HG02610 (cell line): ENCODE measurements at regions not wholly inside any gene's neighbourhood (a gene's known extent, or its start where the extent isn't known, plus 50 kb on each side); places are given as distances from the start of the nearest gene placed in this dataset.

Experiments
- ATAC-seq: cut with Tn5 transposase; IDR thresholded peaks from one replicate; pipeline ENCODE4 v1.9.1; 2021; ENCODE audit warnings: mild to moderate bottlenecking, moderate library complexity; ENCODE audit not compliant: unreplicated experiment

- no peak for ATAC-seq
These were observed 79.0 kb upstream of the GPR26 start for GRCh38 chr10:123587110-123587509.

GRCh38 chr10:123588386-123588914 is 77.7 kb upstream of the GPR26 start:
- ATAC-seq = no peak

GRCh38 chr10:123595661-123596060 is 70.5 kb upstream of the GPR26 start:
- no peak for ATAC-seq

DNA sequence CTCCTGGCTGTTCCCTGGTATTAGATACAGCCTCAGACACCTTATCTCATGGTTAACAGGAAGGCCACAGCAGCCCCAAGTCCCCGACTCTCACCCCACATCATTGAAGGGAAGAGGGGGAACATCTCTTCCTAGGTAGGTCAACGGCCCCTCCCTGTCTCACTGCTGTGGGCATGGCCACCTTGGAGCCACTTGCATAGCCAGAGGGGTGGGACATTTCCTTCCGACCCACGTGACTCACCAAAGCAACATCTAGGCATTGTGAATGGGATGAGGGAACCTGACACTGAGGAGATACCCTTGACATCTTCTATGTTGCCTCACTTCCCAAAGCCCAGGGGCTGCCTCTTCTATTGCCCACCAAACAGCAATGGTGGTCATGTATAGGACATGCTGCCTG is 68.5 kb upstream of the GPR26 start:
- ATAC-seq = no peak

- ATAC-seq = no peak
These were observed 66.7 kb upstream of the GPR26 start for GRCh38 chr10:123599366-123599849.

DNA sequence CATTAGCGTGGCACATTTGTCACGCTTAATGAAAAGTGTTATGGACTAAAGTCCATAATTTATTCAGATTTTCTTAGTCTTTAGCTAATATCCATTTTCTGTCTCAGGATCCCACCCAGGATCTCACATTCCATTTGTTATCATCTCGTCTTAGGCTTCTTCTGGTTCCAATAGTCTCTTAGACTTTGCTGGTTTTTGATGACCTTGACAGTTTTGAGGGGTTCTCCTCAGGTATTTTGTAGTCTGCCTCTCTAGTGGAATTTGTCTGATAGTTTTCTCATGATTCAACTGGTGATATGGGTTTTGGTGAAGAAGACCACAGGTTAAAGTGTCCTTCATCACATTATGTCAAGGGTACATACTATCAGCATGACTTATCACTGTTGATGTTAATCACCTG is 66.0 kb upstream of the GPR26 start:
- no peak for ATAC-seq

DNA sequence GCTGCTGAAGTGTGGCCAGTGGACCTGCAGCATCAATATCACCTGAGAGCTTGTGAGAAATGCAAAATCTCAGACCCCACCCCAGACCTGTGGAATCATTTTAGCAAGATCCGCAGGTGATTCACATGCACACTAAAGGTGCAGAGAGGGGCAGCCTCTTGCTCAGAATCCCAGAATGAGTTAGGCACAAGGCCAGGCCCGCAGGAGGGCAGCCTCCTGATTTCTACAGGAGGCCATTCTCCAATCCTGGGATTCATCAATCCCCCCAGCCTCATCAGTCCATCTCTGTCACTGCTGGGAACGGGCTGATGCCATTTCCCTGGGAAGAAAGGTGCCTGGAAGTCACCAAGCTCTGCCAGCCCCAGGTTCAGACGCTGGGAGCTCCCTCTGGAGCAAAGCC is 63.0 kb upstream of the GPR26 start:
- ATAC-seq = no peak

- ATAC-seq = no peak
These were observed 61.6 kb upstream of the GPR26 start for GRCh38 chr10:123604506-123604905.

DNA sequence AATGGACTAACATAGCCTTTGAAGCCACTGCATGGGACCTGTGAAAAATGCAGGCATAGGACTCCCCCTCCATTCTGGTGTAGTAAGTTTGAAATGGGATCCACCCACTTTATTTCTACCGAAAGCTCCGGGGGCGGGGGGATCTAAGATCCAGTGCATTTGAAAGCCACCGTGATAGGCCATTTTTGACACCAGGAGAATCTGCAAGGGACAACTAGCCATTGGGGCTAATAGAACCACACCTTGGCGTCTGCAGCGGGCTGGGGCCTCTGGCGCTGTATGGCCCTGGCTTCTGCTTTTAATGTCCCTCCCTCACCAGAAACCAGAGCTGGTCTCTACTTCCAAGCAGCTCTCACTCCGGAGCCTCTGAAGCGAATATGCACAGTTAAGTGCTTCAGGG is 60.1 kb upstream of the GPR26 start:
- ATAC-seq = no peak

DNA sequence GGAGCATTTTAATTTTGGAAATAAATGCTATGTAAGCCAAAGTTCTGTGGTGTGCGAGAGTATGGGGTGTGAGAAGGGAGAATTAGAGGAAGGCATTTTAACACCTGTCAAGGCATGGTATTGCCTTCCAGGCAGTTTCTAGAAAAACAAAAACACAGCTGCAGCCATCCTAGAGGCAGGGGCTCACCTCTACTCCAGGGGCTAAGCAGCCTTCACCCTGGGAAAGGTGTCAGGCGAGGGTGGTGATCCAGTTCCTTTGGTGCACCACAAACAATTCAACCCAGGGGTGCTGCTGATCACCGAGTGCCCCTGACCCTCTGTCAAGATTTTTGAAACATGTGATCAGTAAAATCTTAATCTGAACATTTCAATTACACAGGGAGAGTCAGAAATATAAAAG is 59.2 kb upstream of the GPR26 start:
- no peak for ATAC-seq

DNA sequence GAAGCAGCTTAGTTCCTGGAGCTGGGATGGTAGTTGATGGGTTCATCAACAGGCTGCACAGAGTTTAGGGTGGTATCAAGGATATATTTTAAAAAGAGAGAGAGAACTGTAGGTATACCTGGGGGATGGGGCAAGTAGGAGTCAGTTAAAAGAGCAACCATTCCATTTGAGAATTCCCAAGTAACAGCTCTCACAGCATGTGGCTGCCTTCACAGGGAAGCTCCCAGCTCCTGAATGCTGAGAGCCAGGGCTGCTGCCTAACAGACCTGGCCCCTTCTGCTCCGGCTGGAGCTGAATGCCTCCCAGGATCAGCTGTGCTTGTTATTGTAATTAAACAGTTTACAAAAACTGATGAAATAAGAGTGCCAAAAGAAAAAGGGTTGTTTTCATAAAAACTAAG is 58.8 kb upstream of the GPR26 start:
- no peak for ATAC-seq

- no peak for ATAC-seq
These were observed 58.1 kb upstream of the GPR26 start for GRCh38 chr10:123608047-123608446.

DNA sequence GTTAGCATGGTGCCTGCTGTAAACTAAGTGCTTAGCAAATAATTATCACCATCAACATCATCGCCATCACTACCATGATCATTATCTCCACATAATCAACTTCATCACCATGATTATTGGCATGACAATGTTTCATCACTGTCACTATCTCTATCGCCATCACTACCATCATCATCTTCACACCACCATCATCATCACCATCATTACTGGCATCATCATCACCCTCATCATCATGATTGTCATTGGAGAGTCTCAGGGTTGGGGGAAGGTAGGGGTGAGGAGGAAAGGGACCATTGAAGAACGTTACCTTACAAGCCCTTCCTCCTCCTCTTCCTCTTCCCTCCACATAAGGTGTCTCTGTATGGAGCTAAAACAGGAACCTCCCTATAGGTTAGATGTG is 54.9 kb upstream of the GPR26 start:
- no peak for ATAC-seq

DNA sequence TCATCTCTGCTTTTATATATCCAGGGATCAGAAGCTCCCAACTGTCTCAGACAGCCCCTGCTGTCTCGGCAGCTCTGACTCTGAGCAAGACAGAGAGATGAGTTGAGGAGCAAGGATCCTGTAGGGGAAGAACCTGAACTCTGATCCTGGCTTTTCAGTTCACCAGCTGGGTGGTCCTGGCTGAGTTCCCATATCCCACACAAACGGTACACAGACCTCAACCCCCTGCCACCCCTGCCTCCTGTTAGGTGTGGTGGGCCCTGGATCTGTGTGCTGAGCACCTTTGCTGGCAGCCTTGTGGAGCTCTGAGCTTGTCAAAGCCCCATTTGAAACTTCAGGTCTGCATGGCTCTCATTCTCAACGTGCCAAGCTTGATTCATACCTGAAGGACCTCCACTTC is 54.3 kb upstream of the GPR26 start:
- no peak for ATAC-seq

GRCh38 chr10:123613346-123613850 is 52.8 kb upstream of the GPR26 start:
- no peak for ATAC-seq

DNA sequence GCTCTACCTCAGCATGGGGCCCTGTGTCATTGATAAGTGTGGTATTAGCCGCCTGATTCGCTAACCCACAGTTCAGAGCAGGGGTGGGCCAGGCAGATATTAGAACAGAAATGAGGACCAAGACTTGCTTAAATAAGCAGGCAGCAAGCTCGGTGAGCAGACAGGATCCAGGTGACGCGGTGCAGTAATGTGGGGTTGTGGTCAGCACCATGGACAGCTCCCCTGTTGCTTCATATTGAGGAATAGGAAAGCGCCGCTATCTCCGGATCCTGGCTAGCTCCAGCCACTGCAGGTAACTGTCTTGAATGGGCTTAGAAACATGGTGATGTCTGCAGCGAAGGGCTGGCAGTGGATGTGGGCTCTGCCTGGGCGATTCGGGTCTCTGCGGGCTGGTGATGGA is 51.3 kb upstream of the GPR26 start:
- no peak for ATAC-seq
